Neural cell (in vitro differentiated cells): ENCODE measurements at regions not wholly inside any gene's neighbourhood (a gene's known extent, or its start where the extent isn't known, plus 50 kb on each side); places are given as distances from the start of the nearest gene placed in this dataset.

Experiments
- H2AFZ ChIP-seq: fragments of 200-600, 300-800 bp; sonication (generic), shearing (Covaris generic); 2 replicates; pipeline ENCODE4 v1.6.0; 2014; ENCODE audit warnings: low read depth, mild to moderate bottlenecking, antibody characterized with exemption, low read length, moderate library complexity
- H3F3A ChIP-seq: fragments of 200-600 bp; shearing (Covaris generic); 2 replicates; pipeline ENCODE4 v1.6.1; 2016; ENCODE audit warnings: mild to moderate bottlenecking, moderate library complexity, mixed read lengths, antibody characterized with exemption, low read length; ENCODE audit not compliant: insufficient read depth, poor library complexity, severe bottlenecking
- H3K27ac ChIP-seq: fragments of 200-600, 300-800 bp; sonication (generic), shearing (Covaris generic); 2 replicates; pipeline ENCODE4 v1.5.1; 2014; ENCODE audit warnings: mild to moderate bottlenecking, low read length, moderate library complexity
- H3K27me3 ChIP-seq: fragments of 300-800, 200-600 bp; sonication (generic), shearing (Covaris generic); 2 replicates; pipeline ENCODE4 v1.6.0; 2014; ENCODE audit warnings: mild to moderate bottlenecking, low read depth, low read length, moderate library complexity; ENCODE audit not compliant: insufficient read depth
- H3K36me3 ChIP-seq: fragments of 300-800, 200-600 bp; sonication (generic), shearing (Covaris generic); 2 replicates; pipeline ENCODE4 v1.5.1; 2014; ENCODE audit warnings: mild to moderate bottlenecking, antibody characterized with exemption, low read length, moderate library complexity; ENCODE audit not compliant: insufficient read depth
- H3K4me2 ChIP-seq: fragments of 300-800, 200-600 bp; sonication (generic), shearing (Covaris generic); 2 replicates; pipeline ENCODE4 v1.6.0; 2014; ENCODE audit warnings: mild to moderate bottlenecking, low read length
- H3K4me3 ChIP-seq: fragments of 300-800, 200-600 bp; sonication (generic), shearing (Covaris generic); 2 replicates; pipeline ENCODE4 v1.5.1; 2014; ENCODE audit warnings: mild to moderate bottlenecking, low read length, moderate library complexity
- H3K79me2 ChIP-seq: fragments of 200-600 bp; shearing (Covaris generic); replicated peaks from 2 replicates; pipeline ENCODE4 v1.6.0; 2014; ENCODE audit warnings: mild to moderate bottlenecking, low read length, moderate library complexity; ENCODE audit not compliant: insufficient read depth
- H3K9ac ChIP-seq: fragments of 300-800, 200-600 bp; sonication (generic), shearing (Covaris generic); 2 replicates; pipeline ENCODE4 v1.6.1; 2016; ENCODE audit warnings: mild to moderate bottlenecking, low read length, mixed read lengths
- H3K9me2 ChIP-seq: fragments of 200-600 bp; shearing (Covaris generic); 2 replicates; pipeline ENCODE4 v1.6.1; 2016; ENCODE audit warnings: mild to moderate bottlenecking, low read length, mixed read lengths; ENCODE audit not compliant: insufficient read depth
- H3K9me3 ChIP-seq: fragments of 200-600, 300-800 bp; sonication (generic), shearing (Covaris generic); 2 replicates; pipeline ENCODE4 v1.6.1; 2016; ENCODE audit warnings: mild to moderate bottlenecking, mixed run types, low read length, moderate library complexity, mixed read lengths
- H4K20me1 ChIP-seq: fragments of 200-600 bp; shearing (Covaris generic); 2 replicates; pipeline ENCODE4 v1.6.1; 2016; ENCODE audit warnings: mild to moderate bottlenecking, mixed run types; ENCODE audit not compliant: insufficient read depth
- EZH2 ChIP-seq: fragments of 200-600, 300-800 bp; shearing (Covaris generic), sonication (generic); IDR thresholded peaks from 2 replicates; pipeline ENCODE4 v1.6.1; 2014; ENCODE audit warnings: antibody characterized with exemption, low read length, borderline replicate concordance, mild to moderate bottlenecking; ENCODE audit not compliant: insufficient read depth, poor library complexity, severe bottlenecking
- POLR2AphosphoS5 ChIP-seq: IDR thresholded peaks from 2 replicates; pipeline ENCODE4 v1.6.1; 2012
- RAD21 ChIP-seq: fragments of 450-650 bp; conservative IDR thresholded peaks from 2 replicates; pipeline ENCODE4 v1.6.1; 2014; ENCODE audit warnings: antibody characterized with exemption, mild to moderate bottlenecking, moderate library complexity
- SMC3 ChIP-seq: fragments of 450-650 bp; conservative IDR thresholded peaks from 2 replicates; pipeline ENCODE4 v1.6.1; 2014; ENCODE audit warnings: antibody characterized with exemption, mild to moderate bottlenecking, moderate library complexity; ENCODE audit not compliant: poor library complexity
- TF ChIP-seq, protein P1 (sequence below): IDR thresholded peaks from 2 replicates; pipeline ENCODE4 v1.6.1; 2012; ENCODE audit warnings: borderline replicate concordance

DNA sequence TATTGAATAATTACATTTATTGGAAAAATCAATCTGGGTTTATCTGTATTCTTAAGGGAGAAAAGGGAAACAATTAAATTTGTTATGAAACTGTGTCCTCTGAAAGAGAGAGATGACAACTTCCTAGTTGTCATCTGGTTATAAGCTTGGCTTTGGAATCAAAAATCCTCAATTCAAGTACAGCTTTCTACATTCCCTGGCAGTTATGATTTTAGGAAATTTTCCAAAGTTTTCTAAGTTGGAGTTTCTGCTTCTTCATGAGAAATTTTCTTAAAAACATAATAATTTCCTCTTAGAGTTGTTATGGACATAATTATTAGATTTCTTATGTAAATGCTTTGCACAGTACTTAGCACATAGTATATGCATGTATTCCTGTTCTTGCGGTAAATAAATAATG, 625.6 kb upstream of the SLC39A10 start (continued):
- no peak for TF ChIP-seq SMC3
- TF ChIP-seq RAD21 = no peak

DNA sequence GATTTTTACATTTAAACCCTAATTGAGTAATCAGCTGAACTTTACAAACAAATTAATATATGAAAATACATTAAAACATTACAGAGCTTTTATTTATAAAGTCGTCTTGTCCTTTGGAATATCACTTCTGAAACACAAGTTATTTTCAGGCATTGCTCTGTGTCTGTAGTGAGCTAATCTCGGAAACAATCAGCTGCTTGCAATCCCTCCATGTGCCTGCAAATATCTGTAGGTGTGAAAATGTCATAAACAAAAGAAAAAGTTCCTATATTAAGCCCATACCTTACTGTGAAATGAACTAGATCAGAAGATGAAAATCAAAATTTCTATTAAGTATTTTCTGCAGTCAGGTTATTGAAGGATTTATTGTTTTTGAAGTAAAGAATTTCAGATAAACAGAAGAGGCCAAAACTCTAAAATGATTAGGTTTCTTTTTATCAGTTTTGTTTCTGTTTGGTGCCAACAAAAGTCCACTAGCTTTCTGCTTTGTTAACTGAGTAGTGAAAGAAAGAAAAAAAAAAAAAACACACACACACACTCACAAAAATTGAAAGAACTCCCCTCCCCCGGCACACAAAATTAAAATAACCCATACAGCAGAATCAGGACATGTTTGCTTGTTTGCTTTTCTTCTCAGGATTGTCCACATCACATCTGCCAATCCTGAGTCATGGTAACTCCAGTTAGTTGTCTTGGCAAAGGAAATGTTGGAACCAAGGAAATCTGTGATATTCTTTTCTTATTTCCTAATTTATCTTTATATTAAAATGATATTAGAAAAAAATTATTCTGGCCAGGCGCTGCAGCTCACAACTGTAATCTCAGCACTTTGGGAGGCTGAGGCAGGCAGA, 627.0 kb upstream of the SLC39A10 start:
- H2AFZ ChIP-seq = no peak overlapping the region
- no peak overlapping the region for H3K27ac ChIP-seq

DNA sequence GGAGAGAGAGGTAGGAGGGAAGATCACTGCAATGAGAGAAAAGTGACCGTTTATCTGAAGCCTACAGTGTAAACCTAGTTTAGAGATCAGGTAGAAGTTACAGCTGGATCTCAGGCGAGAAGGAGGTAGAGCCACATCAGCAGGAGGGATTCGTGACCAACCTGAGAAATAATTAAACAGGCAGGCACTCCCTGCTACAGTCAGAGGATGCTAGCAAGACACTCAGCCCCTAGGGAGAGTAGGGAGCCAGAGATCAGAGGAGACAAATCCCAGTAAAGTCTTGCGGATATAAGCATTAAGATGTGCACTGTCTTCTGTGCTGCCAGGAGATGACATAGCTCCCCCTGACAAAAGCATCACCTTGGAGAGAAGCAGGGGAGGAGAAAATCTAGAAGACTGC, 629.1 kb upstream of the SLC39A10 start:
- Histone ChIP-seq H3F3A (no peaks in the 10 kb centered on the region), H3K9ac (no peak overlapping the region), H3K36me3 (no peaks in the 10 kb centered on the region), H3K4me3 (no peak overlapping the region), H3K9me2 (no peaks in the 10 kb centered on the region), H2AFZ (no peak overlapping the region), H3K79me2 (no peaks in the 10 kb centered on the region), H3K4me2 (no peak overlapping the region), H4K20me1 (no peaks in the 10 kb centered on the region), H3K27ac (no peak overlapping the region), H3K27me3 (peaks cover 4% of the 10 kb centered on the region), H3K9me3 (no peaks in the 10 kb centered on the region)
- TF ChIP-seq, protein P1, sequence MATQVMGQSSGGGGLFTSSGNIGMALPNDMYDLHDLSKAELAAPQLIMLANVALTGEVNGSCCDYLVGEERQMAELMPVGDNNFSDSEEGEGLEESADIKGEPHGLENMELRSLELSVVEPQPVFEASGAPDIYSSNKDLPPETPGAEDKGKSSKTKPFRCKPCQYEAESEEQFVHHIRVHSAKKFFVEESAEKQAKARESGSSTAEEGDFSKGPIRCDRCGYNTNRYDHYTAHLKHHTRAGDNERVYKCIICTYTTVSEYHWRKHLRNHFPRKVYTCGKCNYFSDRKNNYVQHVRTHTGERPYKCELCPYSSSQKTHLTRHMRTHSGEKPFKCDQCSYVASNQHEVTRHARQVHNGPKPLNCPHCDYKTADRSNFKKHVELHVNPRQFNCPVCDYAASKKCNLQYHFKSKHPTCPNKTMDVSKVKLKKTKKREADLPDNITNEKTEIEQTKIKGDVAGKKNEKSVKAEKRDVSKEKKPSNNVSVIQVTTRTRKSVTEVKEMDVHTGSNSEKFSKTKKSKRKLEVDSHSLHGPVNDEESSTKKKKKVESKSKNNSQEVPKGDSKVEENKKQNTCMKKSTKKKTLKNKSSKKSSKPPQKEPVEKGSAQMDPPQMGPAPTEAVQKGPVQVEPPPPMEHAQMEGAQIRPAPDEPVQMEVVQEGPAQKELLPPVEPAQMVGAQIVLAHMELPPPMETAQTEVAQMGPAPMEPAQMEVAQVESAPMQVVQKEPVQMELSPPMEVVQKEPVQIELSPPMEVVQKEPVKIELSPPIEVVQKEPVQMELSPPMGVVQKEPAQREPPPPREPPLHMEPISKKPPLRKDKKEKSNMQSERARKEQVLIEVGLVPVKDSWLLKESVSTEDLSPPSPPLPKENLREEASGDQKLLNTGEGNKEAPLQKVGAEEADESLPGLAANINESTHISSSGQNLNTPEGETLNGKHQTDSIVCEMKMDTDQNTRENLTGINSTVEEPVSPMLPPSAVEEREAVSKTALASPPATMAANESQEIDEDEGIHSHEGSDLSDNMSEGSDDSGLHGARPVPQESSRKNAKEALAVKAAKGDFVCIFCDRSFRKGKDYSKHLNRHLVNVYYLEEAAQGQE = no peak
- no peak for TF ChIP-seq EZH2
- TF ChIP-seq SMC3 = no peak
- no peak for TF ChIP-seq POLR2AphosphoS5

More for the DNA sequence above, 627.0 kb upstream of the SLC39A10 start:
- no peak for TF ChIP-seq SMC3
- no peaks in the 10 kb centered on the region for H3K79me2 ChIP-seq
- no peaks in the 10 kb centered on the region for H3F3A ChIP-seq
- H3K4me3 ChIP-seq = no peak overlapping the region
- no peaks in the 10 kb centered on the region for H3K9me3 ChIP-seq
- H3K36me3 ChIP-seq = no peaks in the 10 kb centered on the region
- H3K9ac ChIP-seq = no peak overlapping the region
- no peaks in the 10 kb centered on the region for H4K20me1 ChIP-seq
- H3K27me3 ChIP-seq = peaks cover 4% of the 10 kb centered on the region
- no peaks in the 10 kb centered on the region for H3K9me2 ChIP-seq
- no peak overlapping the region for H3K4me2 ChIP-seq

DNA sequence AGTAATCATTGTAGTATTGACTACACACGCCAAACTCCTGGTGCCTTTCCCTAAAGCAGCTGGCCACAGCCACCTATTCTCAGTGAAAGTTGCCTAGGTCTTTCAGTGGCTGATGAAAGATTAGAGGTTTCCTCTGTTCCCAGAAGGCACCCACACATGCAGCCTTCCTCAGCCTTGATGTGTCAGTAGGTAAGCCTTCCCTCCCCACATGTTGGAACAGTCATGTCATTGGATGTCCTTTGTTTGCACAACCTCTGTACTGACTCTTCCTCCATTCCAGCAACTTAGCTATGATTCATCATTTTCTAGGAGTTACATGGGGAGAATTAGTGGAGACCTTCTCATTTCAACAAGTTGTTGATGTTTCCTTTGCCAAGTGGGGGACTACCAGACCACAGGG, 630.8 kb upstream of the SLC39A10 start:
- Histone ChIP-seq H3K36me3 (no peaks in the 10 kb centered on the region), H3K9me2 (no peaks in the 10 kb centered on the region), H3K9ac (no peak overlapping the region), H3K4me2 (no peak overlapping the region), H3K4me3 (no peak overlapping the region), H3F3A (no peaks in the 10 kb centered on the region), H2AFZ (no peak overlapping the region), H3K79me2 (no peaks in the 10 kb centered on the region), H3K9me3 (no peaks in the 10 kb centered on the region), H3K27ac (no peak overlapping the region), H4K20me1 (no peaks in the 10 kb centered on the region), H3K27me3 (peaks cover 4% of the 10 kb centered on the region)
- no peak for TF ChIP-seq EZH2
- no peak for TF ChIP-seq POLR2AphosphoS5
